ENCODE measurements at regions not wholly inside any gene's neighbourhood (a gene's known extent, or its start where the extent isn't known, plus 50 kb on each side); places are given as distances from the start of the nearest gene placed in this dataset.
"Not testable (repeated sequence)": the region's sequence is repeated elsewhere in the genome, so short reads cannot be mapped to it uniquely, and the experiment has no call there.

- Histone ChIP-seq H3K4me1 (ENCODE audit: control insufficient read depth, insufficient read depth, low read length) (no peaks in the 10 kb centered on the region), H3K27ac (ENCODE audit: low read length) (no peak overlapping the region), H3K9me3 (ENCODE audit: control insufficient read depth, insufficient read depth, low read length) (no peaks in the 10 kb centered on the region), H3K4me3 (ENCODE audit: low read length) (no peak overlapping the region), H3K27me3 (ENCODE audit: control insufficient read depth, insufficient read depth, low read length) (no peaks in the 10 kb centered on the region), H3K36me3 (ENCODE audit: control insufficient read depth, insufficient read depth, low read length) (no peaks in the 10 kb centered on the region)
- no peak for DNase-seq (ENCODE audit: low read depth, low spot score)
Measured at GRCh38 chr3:182330646-182331045, 462.7 kb upstream of the ATP11B start.

DNA sequence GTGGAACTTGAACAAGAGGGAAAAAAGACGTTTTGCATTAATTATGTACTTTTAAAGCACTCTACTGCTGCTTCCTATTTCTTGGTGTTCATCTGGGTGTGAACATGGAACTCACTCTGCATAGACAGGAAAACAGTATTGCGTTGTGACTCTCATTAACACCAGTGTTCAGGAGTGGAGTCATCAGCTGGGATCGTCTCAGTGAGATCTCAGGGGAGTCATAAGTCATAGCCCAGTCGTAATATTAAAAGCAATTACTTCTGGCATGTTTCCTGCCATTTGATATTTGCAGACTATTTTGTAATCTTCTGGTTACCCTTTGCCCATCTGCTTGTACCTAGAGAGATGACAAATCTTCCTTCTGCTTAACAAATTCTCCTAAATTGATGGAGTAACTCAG is 462.0 kb upstream of the ATP11B start:
- H3K9me3 ChIP-seq (ENCODE audit: control insufficient read depth, insufficient read depth, low read length) = no peaks in the 10 kb centered on the region
- H3K27me3 ChIP-seq (ENCODE audit: control insufficient read depth, insufficient read depth, low read length) = no peaks in the 10 kb centered on the region
- DNase-seq (ENCODE audit: low read depth, low spot score) = no peak
- H3K4me3 ChIP-seq (ENCODE audit: low read length) = no peak overlapping the region
- H3K27ac ChIP-seq (ENCODE audit: low read length) = no peak overlapping the region
- H3K36me3 ChIP-seq (ENCODE audit: control insufficient read depth, insufficient read depth, low read length) = no peaks in the 10 kb centered on the region
- no peaks in the 10 kb centered on the region for H3K4me1 ChIP-seq (ENCODE audit: control insufficient read depth, insufficient read depth, low read length)
- WGBS (ENCODE audit: insufficient coverage, insufficient read length) = no CpG with 5 or more reads among the region's 4 CpGs

- no peak overlapping the region for H3K4me3 ChIP-seq (ENCODE audit: low read length)
- DNase-seq (ENCODE audit: low read depth, low spot score) = no peak
- no peaks in the 10 kb centered on the region for H3K4me1 ChIP-seq (ENCODE audit: control insufficient read depth, insufficient read depth, low read length)
- H3K9me3 ChIP-seq (ENCODE audit: control insufficient read depth, insufficient read depth, low read length) = no peaks in the 10 kb centered on the region
- no peak overlapping the region for H3K27ac ChIP-seq (ENCODE audit: low read length)
- WGBS (ENCODE audit: insufficient coverage, insufficient read length) = no CpG with 5 or more reads among the region's 1 CpG
- H3K36me3 ChIP-seq (ENCODE audit: control insufficient read depth, insufficient read depth, low read length) = no peaks in the 10 kb centered on the region
- no peaks in the 10 kb centered on the region for H3K27me3 ChIP-seq (ENCODE audit: control insufficient read depth, insufficient read depth, low read length)
Measured at GRCh38 chr3:182342252-182342651, 451.1 kb upstream of the ATP11B start.

DNA sequence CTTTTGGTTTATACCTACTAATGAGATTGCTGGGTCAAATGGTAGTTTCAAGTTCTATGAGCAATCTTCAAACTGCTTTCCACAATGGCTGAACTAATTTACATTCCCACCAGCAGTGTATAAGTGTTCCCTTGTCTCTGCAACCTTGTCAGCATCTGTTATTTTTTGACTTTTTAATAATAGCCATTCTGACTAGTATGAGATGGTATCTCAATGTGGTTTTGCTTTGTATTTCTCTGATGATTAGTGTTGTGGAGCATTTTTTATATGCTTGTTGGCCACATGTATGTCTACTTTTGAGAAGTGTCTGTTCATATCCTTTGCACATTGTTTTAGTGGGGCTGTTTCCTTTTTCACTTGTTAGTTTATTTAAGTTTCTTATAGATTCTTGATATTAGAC is 449.3 kb upstream of the ATP11B start:
- H3K27ac ChIP-seq (ENCODE audit: low read length); H3K36me3 ChIP-seq (ENCODE audit: control insufficient read depth, insufficient read depth, low read length); H3K27me3 ChIP-seq (ENCODE audit: control insufficient read depth, insufficient read depth, low read length); H3K4me1 ChIP-seq (ENCODE audit: control insufficient read depth, insufficient read depth, low read length); H3K4me3 ChIP-seq (ENCODE audit: low read length); H3K9me3 ChIP-seq (ENCODE audit: control insufficient read depth, insufficient read depth, low read length); DNase-seq (ENCODE audit: low read depth, low spot score): not testable (repeated sequence)

- Histone ChIP-seq H3K4me3 (ENCODE audit: low read length) (no peak overlapping the region), H3K9me3 (ENCODE audit: control insufficient read depth, insufficient read depth, low read length) (no peaks in the 10 kb centered on the region), H3K4me1 (ENCODE audit: control insufficient read depth, insufficient read depth, low read length) (no peaks in the 10 kb centered on the region), H3K27me3 (ENCODE audit: control insufficient read depth, insufficient read depth, low read length) (no peaks in the 10 kb centered on the region), H3K27ac (ENCODE audit: low read length) (no peak overlapping the region), H3K36me3 (ENCODE audit: control insufficient read depth, insufficient read depth, low read length) (no peaks in the 10 kb centered on the region)
- WGBS (ENCODE audit: insufficient coverage, insufficient read length) = no CpG with 5 or more reads among the region's 2 CpGs
- no peak for DNase-seq (ENCODE audit: low read depth, low spot score)
Measured at GRCh38 chr3:182349051-182349450, 444.3 kb upstream of the ATP11B start.

DNA sequence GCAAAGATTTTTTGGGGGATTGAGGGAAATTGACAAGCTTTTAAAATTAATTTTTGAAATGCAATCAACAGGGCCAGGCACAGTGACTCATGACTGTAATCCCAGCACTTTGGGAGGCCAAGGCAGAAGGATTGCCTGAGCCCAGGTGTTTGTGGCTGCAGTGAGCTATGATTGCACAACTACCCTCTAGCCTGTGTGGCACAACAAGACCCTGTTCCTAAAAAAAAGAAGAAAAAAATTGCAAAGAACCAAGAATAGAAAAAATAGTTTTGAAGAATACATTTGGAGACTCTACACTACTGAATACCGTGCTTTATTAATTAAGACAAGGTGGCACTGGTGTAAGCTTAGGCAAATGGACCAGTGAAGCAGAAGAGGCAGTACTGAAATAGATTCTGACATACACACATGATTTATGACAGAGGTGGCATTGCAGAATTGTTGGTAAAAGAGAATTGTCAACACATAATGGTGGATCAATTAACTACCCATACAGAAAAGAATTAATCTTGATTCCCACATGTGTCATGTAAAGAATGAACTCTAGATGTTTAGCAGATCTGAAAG is 443.3 kb upstream of the ATP11B start:
- DNase-seq (ENCODE audit: low read depth, low spot score) = no peak
- Histone ChIP-seq H3K27me3 (ENCODE audit: control insufficient read depth, insufficient read depth, low read length) (no peaks in the 10 kb centered on the region), H3K9me3 (ENCODE audit: control insufficient read depth, insufficient read depth, low read length) (no peaks in the 10 kb centered on the region), H3K27ac (ENCODE audit: low read length) (no peak overlapping the region), H3K36me3 (ENCODE audit: control insufficient read depth, insufficient read depth, low read length) (no peaks in the 10 kb centered on the region), H3K4me1 (ENCODE audit: control insufficient read depth, insufficient read depth, low read length) (no peaks in the 10 kb centered on the region), H3K4me3 (ENCODE audit: low read length) (no peak overlapping the region)
- WGBS (ENCODE audit: insufficient coverage, insufficient read length) = no CpG with 5 or more reads among the region's 1 CpG

GRCh38 chr3:182357928-182358327 is 435.4 kb upstream of the ATP11B start:
- no CpG with 5 or more reads among the region's 1 CpG for WGBS (ENCODE audit: insufficient coverage, insufficient read length)
- Histone ChIP-seq H3K27me3 (ENCODE audit: control insufficient read depth, insufficient read depth, low read length) (no peaks in the 10 kb centered on the region), H3K4me3 (ENCODE audit: low read length) (no peak overlapping the region), H3K36me3 (ENCODE audit: control insufficient read depth, insufficient read depth, low read length) (no peaks in the 10 kb centered on the region), H3K27ac (ENCODE audit: low read length) (no peak overlapping the region), H3K9me3 (ENCODE audit: control insufficient read depth, insufficient read depth, low read length) (no peaks in the 10 kb centered on the region), H3K4me1 (ENCODE audit: control insufficient read depth, insufficient read depth, low read length) (peaks cover 2% of the 10 kb centered on the region; the same call in 1 of the 2 replicates)
- DNase-seq (ENCODE audit: low read depth, low spot score) = no peak

- Histone ChIP-seq H3K36me3 (ENCODE audit: control insufficient read depth, insufficient read depth, low read length) (no peaks in the 10 kb centered on the region), H3K4me3 (ENCODE audit: low read length) (no peak overlapping the region), H3K9me3 (ENCODE audit: control insufficient read depth, insufficient read depth, low read length) (no peaks in the 10 kb centered on the region), H3K27me3 (ENCODE audit: control insufficient read depth, insufficient read depth, low read length) (no peaks in the 10 kb centered on the region), H3K4me1 (ENCODE audit: control insufficient read depth, insufficient read depth, low read length) (no peaks in the 10 kb centered on the region), H3K27ac (ENCODE audit: low read length) (no peak overlapping the region)
- no CpG with 5 or more reads among the region's 6 CpGs for WGBS (ENCODE audit: insufficient coverage, insufficient read length)
- DNase-seq (ENCODE audit: low read depth, low spot score) = no peak
Measured at GRCh38 chr3:182364323-182364722, 429.0 kb upstream of the ATP11B start.

GRCh38 chr3:182364723-182365650 is 428.3 kb upstream of the ATP11B start:
- H3K4me1 ChIP-seq (ENCODE audit: control insufficient read depth, insufficient read depth, low read length) = no peaks in the 10 kb centered on the region
- H3K27me3 ChIP-seq (ENCODE audit: control insufficient read depth, insufficient read depth, low read length) = no peaks in the 10 kb centered on the region
- H3K9me3 ChIP-seq (ENCODE audit: control insufficient read depth, insufficient read depth, low read length) = no peaks in the 10 kb centered on the region
- no peaks in the 10 kb centered on the region for H3K36me3 ChIP-seq (ENCODE audit: control insufficient read depth, insufficient read depth, low read length)
- no peak overlapping the region for H3K27ac ChIP-seq (ENCODE audit: low read length)
- no CpG with 5 or more reads among the region's 20 CpGs for WGBS (ENCODE audit: insufficient coverage, insufficient read length)
- DNase-seq (ENCODE audit: low read depth, low spot score) = no peak
- no peak overlapping the region for H3K4me3 ChIP-seq (ENCODE audit: low read length)

GRCh38 chr3:182366746-182367145 is 426.6 kb upstream of the ATP11B start:
- Histone ChIP-seq H3K36me3 (ENCODE audit: control insufficient read depth, insufficient read depth, low read length) (no peaks in the 10 kb centered on the region), H3K4me1 (ENCODE audit: control insufficient read depth, insufficient read depth, low read length) (no peaks in the 10 kb centered on the region), H3K27ac (ENCODE audit: low read length) (no peak overlapping the region), H3K27me3 (ENCODE audit: control insufficient read depth, insufficient read depth, low read length) (no peaks in the 10 kb centered on the region), H3K4me3 (ENCODE audit: low read length) (no peak overlapping the region), H3K9me3 (ENCODE audit: control insufficient read depth, insufficient read depth, low read length) (no peaks in the 10 kb centered on the region)
- no peak for DNase-seq (ENCODE audit: low read depth, low spot score)
- WGBS (ENCODE audit: insufficient coverage, insufficient read length) = no CpG with 5 or more reads among the region's 2 CpGs

DNA sequence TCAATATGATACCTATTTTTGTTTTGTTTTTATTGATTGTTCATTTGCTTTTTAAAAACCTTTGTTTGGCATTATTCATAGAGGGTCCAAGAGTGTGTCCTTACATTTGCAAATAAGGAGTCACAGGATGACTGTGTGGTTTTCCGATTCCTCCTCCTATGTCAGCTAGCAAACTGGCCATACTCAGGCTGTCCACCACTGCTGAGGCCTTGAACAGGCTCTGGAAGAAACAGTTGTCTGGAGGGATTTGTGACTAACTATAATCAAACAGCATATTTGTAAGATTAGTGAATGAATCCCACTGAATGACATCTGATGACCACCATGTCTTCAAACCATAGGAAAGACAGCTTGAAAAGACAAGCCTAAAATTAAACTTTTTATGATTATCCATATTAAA is 423.4 kb upstream of the ATP11B start:
- DNase-seq (ENCODE audit: low read depth, low spot score) = no peak
- no CpG with 5 or more reads among the region's 1 CpG for WGBS (ENCODE audit: insufficient coverage, insufficient read length)
- H3K9me3 ChIP-seq (ENCODE audit: control insufficient read depth, insufficient read depth, low read length) = no peaks in the 10 kb centered on the region
- H3K36me3 ChIP-seq (ENCODE audit: control insufficient read depth, insufficient read depth, low read length) = no peaks in the 10 kb centered on the region
- no peaks in the 10 kb centered on the region for H3K27me3 ChIP-seq (ENCODE audit: control insufficient read depth, insufficient read depth, low read length)
- H3K4me3 ChIP-seq (ENCODE audit: low read length) = no peak overlapping the region
- no peaks in the 10 kb centered on the region for H3K4me1 ChIP-seq (ENCODE audit: control insufficient read depth, insufficient read depth, low read length)
- H3K27ac ChIP-seq (ENCODE audit: low read length) = no peak overlapping the region

Measured in iPS DF 6.9 (cell line).